Mucosa of descending colon (tissue), 3 donors: ENCODE measurements at regions not wholly inside any gene's neighbourhood (a gene's known extent, or its start where the extent isn't known, plus 50 kb on each side); places are given as distances from the start of the nearest gene placed in this dataset.
A peak's percentile ranks its signal among the peaks of the same experiment; 100 is the strongest.

Source experiments
- ATAC-seq: fragments of 200-7000 bp; cut with Tn5 transposase; one replicate; pipeline ENCODE4 v1.9.1; 2020; ENCODE audit warnings: mild to moderate bottlenecking, moderate library complexity
- DNase-seq, 3 donors: peaks; one replicate each; pipeline ENCODE4 v3.0.0-alpha.2; 2020
- H3K36me3 ChIP-seq: fragments of 200-600 bp; one replicate; pipeline ENCODE4 v1.8.0; 2021; ENCODE audit warnings: low read depth, mild to moderate bottlenecking
- H3K4me1 ChIP-seq: fragments of 200-600 bp; one replicate; pipeline ENCODE4 v1.8.0; 2021; ENCODE audit warnings: low read depth, mild to moderate bottlenecking
- H3K4me3 ChIP-seq: fragments of 200-600 bp; one replicate; pipeline ENCODE4 v1.8.0; 2021; ENCODE audit warnings: mild to moderate bottlenecking
- H3K9me3 ChIP-seq: fragments of 200-600 bp; one replicate; pipeline ENCODE4 v1.8.0; 2021; ENCODE audit warnings: mild to moderate bottlenecking
- CTCF ChIP-seq: fragments of 200-600 bp; IDR thresholded peaks from one replicate; pipeline ENCODE4 v1.8.0; 2022; ENCODE audit warnings: antibody characterized with exemption, mild to moderate bottlenecking
- intact Hi-C, 2 donors: fragments of 100-400 bp; cut with DNase I in 1 of 2; cut with micrococcal nuclease in 1 of 2; formaldehyde crosslinking; loops; one replicate each; pipeline versions ENCODE4 v1.11.0 to v1.11.1; 2022; cut with DNase I, micrococcal nuclease
- donor health status: DM: no; HTN: no; CAD: no; lungs with moderate emphysema.
- donor health status: DM: no; HTN: no; CAD: no.
- donor health status: DM: no; HTN: yes; CAD: no.

GRCh38 chr10:62651341-62651740, 153.2 kb upstream of the ADO start:
- no peak for ATAC-seq
- no peaks in the 10 kb centered on the region for H3K36me3 ChIP-seq
- H3K9me3 ChIP-seq: no peaks in the 10 kb centered on the region
- intact Hi-C loops: no loop called here
- DNase-seq: no peak
- H3K4me1 ChIP-seq: no peaks in the 10 kb centered on the region
- H3K4me3 ChIP-seq: no peak overlapping the region
- TF ChIP-seq CTCF: no peak

GRCh38 chr10:62652114-62652513, 152.4 kb upstream of the ADO start:
- H3K9me3 ChIP-seq: no peaks in the 10 kb centered on the region
- H3K4me3 ChIP-seq: no peak overlapping the region
- no peak for DNase-seq
- no peak for TF ChIP-seq CTCF
- H3K4me1 ChIP-seq: no peaks in the 10 kb centered on the region
- no peak for ATAC-seq
- intact Hi-C loops: no loop called here
- no peaks in the 10 kb centered on the region for H3K36me3 ChIP-seq

GRCh38 chr10:62652564-62652963, 152.0 kb upstream of the ADO start:
- ATAC-seq (no peak), DNase-seq (no peak)
- intact Hi-C loops: no loop called here
- Histone ChIP-seq H3K4me3 (no peak overlapping the region), H3K36me3 (no peaks in the 10 kb centered on the region), H3K9me3 (no peaks in the 10 kb centered on the region), H3K4me1 (no peaks in the 10 kb centered on the region)
- no peak for TF ChIP-seq CTCF

- Histone ChIP-seq H3K4me1 (no peaks in the 10 kb centered on the region), H3K4me3 (no peak overlapping the region), H3K9me3 (no peaks in the 10 kb centered on the region), H3K36me3 (no peaks in the 10 kb centered on the region)
- ATAC-seq: peak; percentile 64
- peak in 1 of 3 donors; percentile 11 for DNase-seq
- intact Hi-C loops: no loop called here
- no peak for TF ChIP-seq CTCF
Observed at GRCh38 chr10:62653254-62653653, 151.3 kb upstream of the ADO start.

GRCh38 chr10:62654966-62655336, 149.6 kb upstream of the ADO start:
- intact Hi-C loops: no loop called here
- ATAC-seq: no peak
- no peaks in the 10 kb centered on the region for H3K4me1 ChIP-seq

More at GRCh38 chr10:62654966-62655336, 149.6 kb upstream of the ADO start:
- no peak for DNase-seq
- H3K4me3 ChIP-seq: no peak overlapping the region
- H3K36me3 ChIP-seq: no peaks in the 10 kb centered on the region
- no peak for TF ChIP-seq CTCF
- H3K9me3 ChIP-seq: no peaks in the 10 kb centered on the region
